Progenitor cell of endocrine pancreas (in vitro differentiated cells): ENCODE measurements at regions not wholly inside any gene's neighbourhood (a gene's known extent, or its start where the extent isn't known, plus 50 kb on each side); places are given as distances from the start of the nearest gene placed in this dataset.
"Not testable (repeated sequence)": the region's sequence is repeated elsewhere in the genome, so short reads cannot be mapped to it uniquely, and the experiment has no call there.

Source experiments
- DNase-seq: peaks from one replicate; pipeline ENCODE4 v3.0.0; 2021; ENCODE audit warnings: low spot score; ENCODE audit not compliant: unreplicated experiment
- H3K27ac Mint-ChIP-seq: 2 replicates; pipeline ENCODE4 v1.8.0; 2021; ENCODE audit warnings: mild to moderate bottlenecking, moderate library complexity, mixed read lengths
- H3K27me3 Mint-ChIP-seq: 2 replicates; pipeline ENCODE4 v1.8.0; 2021; ENCODE audit warnings: mixed read lengths
- H3K36me3 Mint-ChIP-seq: 2 replicates; pipeline ENCODE4 v1.8.0; 2022; ENCODE audit warnings: mixed read lengths; ENCODE audit not compliant: insufficient read depth
- H3K4me1 Mint-ChIP-seq: 2 replicates; pipeline ENCODE4 v1.8.0; 2021; ENCODE audit warnings: low read depth, mixed read lengths
- H3K4me3 Mint-ChIP-seq: 2 replicates; pipeline ENCODE4 v1.8.0; 2021; ENCODE audit warnings: low read depth, mild to moderate bottlenecking, moderate library complexity, mixed read lengths
- H3K9me3 Mint-ChIP-seq: 2 replicates; pipeline ENCODE4 v1.8.0; 2021; ENCODE audit warnings: low read depth, mixed read lengths
- CTCF ChIP-seq: fragments of 200-600 bp; sonication (generic); IDR thresholded peaks from one replicate; pipeline ENCODE4 v1.5.0; 2021; ENCODE audit warnings: antibody characterized with exemption, mild to moderate bottlenecking; ENCODE audit not compliant: unreplicated experiment

GRCh38 chr18:34510926-34511325 is 199.2 kb upstream of the DTNA start:
- DNase-seq, result no peak
- H3K27ac Mint-ChIP-seq, result no peak overlapping the region
- H3K36me3 Mint-ChIP-seq, result peaks cover 12% of the 10 kb centered on the region
- H3K4me3 Mint-ChIP-seq, result no peak overlapping the region
- H3K4me1 Mint-ChIP-seq, result peaks cover 2% of the 10 kb centered on the region
- H3K27me3 Mint-ChIP-seq, result no peaks in the 10 kb centered on the region
- peaks cover 12% of the 10 kb centered on the region for H3K9me3 Mint-ChIP-seq
- no peak for TF ChIP-seq CTCF

GRCh38 chr18:34511435-34511834 is 198.7 kb upstream of the DTNA start:
- TF ChIP-seq CTCF, result no peak
- Mint-ChIP-seq H3K27ac (no peak overlapping the region), H3K4me1 (peaks cover 2% of the 10 kb centered on the region), H3K4me3 (no peak overlapping the region), H3K9me3 (peaks cover 15% of the 10 kb centered on the region), H3K27me3 (no peaks in the 10 kb centered on the region), H3K36me3 (peaks cover 15% of the 10 kb centered on the region)
- DNase-seq, result no peak

- peaks cover 18% of the 10 kb centered on the region for H3K9me3 Mint-ChIP-seq
- H3K4me1 Mint-ChIP-seq, result peaks cover 2% of the 10 kb centered on the region
- no peak for DNase-seq
- H3K27ac Mint-ChIP-seq, result no peak overlapping the region
- H3K4me3 Mint-ChIP-seq, result no peak overlapping the region
- H3K36me3 Mint-ChIP-seq, result peaks cover 15% of the 10 kb centered on the region
- TF ChIP-seq CTCF, result no peak
- no peaks in the 10 kb centered on the region for H3K27me3 Mint-ChIP-seq
Measured at GRCh38 chr18:34511879-34512278, 198.2 kb upstream of the DTNA start.

- DNase-seq, result no peak
Measured at GRCh38 chr18:34514238-34514637, 195.9 kb upstream of the DTNA start.

GRCh38 chr18:34514957-34515356 is 195.1 kb upstream of the DTNA start:
- Mint-ChIP-seq H3K9me3 (peaks cover 18% of the 10 kb centered on the region), H3K27ac (no peak overlapping the region), H3K4me3 (no peak overlapping the region), H3K4me1 (peaks cover 2% of the 10 kb centered on the region), H3K27me3 (no peaks in the 10 kb centered on the region), H3K36me3 (peaks cover 15% of the 10 kb centered on the region)
- DNase-seq, result no peak
- no peak for TF ChIP-seq CTCF

More at GRCh38 chr18:34514238-34514637, 195.9 kb upstream of the DTNA start:
- no peak overlapping the region for H3K4me3 Mint-ChIP-seq
- H3K9me3 Mint-ChIP-seq, result peaks cover 18% of the 10 kb centered on the region
- H3K4me1 Mint-ChIP-seq, result peaks cover 2% of the 10 kb centered on the region
- H3K36me3 Mint-ChIP-seq, result peaks cover 15% of the 10 kb centered on the region
- H3K27me3 Mint-ChIP-seq, result no peaks in the 10 kb centered on the region
- no peak for TF ChIP-seq CTCF
- no peak overlapping the region for H3K27ac Mint-ChIP-seq

- H3K27ac Mint-ChIP-seq, H3K4me1 Mint-ChIP-seq, DNase-seq, H3K27me3 Mint-ChIP-seq, H3K4me3 Mint-ChIP-seq: not testable (repeated sequence)
- Mint-ChIP-seq H3K36me3 (peaks cover 15% of the 10 kb centered on the region), H3K9me3 (peaks cover 18% of the 10 kb centered on the region)
Measured at GRCh38 chr18:34516355-34516754, 193.7 kb upstream of the DTNA start.

- not testable (repeated sequence) for DNase-seq, H3K4me3 Mint-ChIP-seq, H3K27me3 Mint-ChIP-seq, H3K27ac Mint-ChIP-seq, H3K4me1 Mint-ChIP-seq
- Mint-ChIP-seq H3K36me3 (peaks cover 15% of the 10 kb centered on the region), H3K9me3 (peaks cover 18% of the 10 kb centered on the region)
Measured at GRCh38 chr18:34516996-34517395, 193.1 kb upstream of the DTNA start.
